Activated CD8-positive, alpha-beta memory T cell treated with anti-CD3 and anti-CD28 coated beads for 4 hours (primary cell): ENCODE measurements at regions not wholly inside any gene's neighbourhood (a gene's known extent, or its start where the extent isn't known, plus 50 kb on each side); places are given as distances from the start of the nearest gene placed in this dataset.
"Not testable (repeated sequence)": the region's sequence is repeated elsewhere in the genome, so short reads cannot be mapped to it uniquely, and the experiment has no call there.

Source experiments
- DNase-seq, 2 donors: peaks; one replicate each; pipeline ENCODE4 v3.0.0-alpha.2; 2020; ENCODE audit warnings: low read depth in 2 of 2

- DNase-seq = no peak
Measured at GRCh38 chr6:168369786-168370185, 50.2 kb upstream of the DACT2 start.

DNA sequence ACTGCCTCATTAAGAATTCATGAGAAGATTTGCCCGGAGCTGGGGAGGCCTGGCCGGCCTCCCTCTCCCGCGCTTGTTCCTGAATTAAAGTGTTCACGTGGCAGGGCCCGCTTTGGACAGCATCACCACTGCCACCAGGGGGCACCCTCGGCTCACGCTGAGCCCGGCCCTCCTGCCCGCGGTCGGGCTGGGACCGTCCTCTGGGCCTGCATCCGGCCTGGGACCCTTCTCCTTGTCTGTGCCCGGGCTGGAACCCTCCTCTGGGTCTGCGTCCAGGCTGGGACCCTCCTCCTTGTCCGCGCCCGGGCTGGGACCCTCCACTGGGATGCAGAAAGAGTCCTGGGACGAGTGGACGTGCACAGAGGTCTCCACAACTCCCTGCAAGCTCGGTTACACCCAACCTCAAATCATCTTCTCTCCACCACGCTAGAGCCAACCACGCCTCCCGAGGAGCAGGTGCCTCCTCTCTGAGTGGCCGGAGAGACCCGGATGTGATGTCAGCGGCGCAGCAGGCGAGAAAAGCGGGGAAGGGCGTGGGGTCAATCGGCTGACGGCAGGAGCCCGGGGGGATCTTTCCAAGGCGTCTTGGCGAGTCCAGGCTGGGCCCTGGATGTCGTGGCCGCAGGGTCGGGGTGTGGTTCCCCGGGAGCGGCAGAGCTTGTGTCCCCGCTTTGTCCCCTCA lies 50.9 kb upstream of the DACT2 start:
- peak; percentile 14 to 23 for DNase-seq

DNA sequence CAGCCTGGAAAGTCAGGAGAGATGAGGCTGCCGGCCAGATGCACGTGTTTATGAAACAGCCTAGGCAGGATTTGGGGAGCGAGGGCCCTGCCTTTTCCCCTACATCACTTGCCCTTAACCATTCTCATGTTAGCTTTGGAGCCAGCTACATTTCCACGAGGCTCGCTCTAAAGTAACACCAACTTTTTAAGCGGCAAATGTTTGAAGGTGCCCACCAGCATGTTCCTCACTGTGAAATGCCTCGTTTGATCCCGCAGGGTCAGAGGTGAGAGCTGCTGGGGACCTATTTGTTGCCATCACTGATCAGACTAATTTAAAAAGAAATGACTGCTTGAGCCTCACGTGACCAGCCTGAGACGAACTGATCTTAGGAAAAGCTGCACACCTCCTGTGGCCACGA lies 51.6 kb upstream of the DACT2 start:
- DNase-seq = no peak

- DNase-seq = no peak
Measured at GRCh38 chr6:168371618-168371980, 52.0 kb upstream of the DACT2 start.

- no peak for DNase-seq
Measured at GRCh38 chr6:168371981-168372711, 52.6 kb upstream of the DACT2 start.

DNA sequence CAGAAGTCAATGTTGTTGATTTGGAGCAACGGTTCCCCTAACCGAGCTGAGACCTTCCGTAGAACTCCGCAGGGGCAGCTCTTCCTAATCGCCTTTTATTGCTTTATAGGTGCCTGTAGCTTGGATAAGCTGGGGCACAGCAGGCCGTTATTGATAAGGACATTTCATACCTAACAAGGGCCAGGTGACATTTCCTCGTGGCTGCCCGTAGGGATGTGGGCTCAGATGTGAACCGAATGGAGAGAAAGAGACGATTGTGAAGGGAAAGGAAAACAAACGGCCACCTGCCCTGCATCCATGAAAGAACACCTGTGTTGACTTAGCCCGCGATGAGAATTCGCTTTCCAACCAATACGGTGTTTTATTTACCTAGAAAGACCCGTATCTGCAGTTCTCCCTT lies 53.3 kb upstream of the DACT2 start:
- DNase-seq = no peak

DNA sequence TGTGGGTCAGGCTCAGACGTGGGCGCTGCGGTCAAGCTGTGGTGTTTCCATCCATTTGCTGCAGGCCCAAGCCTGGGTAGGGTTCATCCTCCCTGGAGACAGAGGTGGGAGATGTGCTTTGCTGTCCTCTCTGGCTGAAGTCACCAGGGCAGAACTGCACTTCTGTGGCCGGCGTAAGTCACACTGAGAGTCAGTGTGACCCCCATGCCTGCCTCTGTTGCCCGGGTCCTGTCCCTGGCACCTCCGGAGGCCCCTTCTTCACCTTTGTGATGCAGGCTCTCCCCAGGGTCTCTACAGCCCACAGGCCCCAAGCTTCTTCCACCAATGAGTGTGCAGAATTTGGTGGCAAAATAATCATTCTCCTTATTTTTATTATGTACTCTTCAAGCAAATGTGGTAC lies 53.8 kb upstream of the DACT2 start:
- DNase-seq = no peak

DNA sequence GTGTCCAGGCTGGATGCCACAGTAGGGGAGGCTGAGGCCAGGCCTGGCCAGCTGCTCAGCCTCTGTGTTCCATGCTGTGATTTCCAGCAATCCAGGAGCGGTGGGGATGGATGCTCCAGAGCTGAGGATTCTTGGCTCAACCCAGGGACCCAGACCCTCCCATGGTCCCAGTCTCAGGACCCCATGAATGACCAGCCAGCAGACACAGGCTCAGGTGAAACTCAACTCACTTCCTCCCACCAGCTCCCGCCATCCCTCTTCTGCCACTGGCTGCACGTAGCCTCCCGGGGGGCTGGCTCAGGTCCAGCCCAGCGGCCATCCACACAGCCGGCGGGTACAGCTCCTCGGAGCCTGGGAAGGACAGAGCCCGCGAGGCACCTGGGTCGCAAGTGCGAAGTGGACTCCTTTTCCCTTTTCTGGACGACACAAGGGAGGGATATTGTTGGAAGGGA lies 54.5 kb upstream of the DACT2 start:
- DNase-seq = no peak

DNA sequence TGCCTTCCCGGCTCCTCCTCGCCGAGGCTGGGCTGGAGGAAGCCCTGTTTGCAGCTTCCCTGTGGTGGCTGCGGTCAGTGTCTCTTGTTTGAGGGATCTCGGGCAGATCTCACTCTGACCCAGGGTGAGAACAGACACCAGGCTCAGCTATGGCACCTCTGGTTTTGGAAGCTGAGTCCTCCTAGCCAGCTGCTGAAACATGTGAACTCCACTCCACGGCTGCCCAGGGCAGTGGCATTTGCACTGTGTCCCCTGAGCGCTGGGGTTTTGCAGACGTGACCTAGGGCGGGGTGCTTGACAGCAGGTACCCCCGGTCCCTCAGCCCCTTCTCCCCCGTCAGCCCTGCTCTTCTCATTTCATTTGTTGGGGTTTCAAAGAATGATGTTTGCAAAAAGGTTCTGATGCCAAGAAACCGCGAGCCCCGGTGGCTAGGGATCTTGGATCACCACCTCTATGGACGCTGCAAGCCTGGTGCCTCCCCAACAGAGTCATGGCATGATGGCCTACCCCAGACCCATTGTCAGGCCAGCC lies 55.0 kb upstream of the DACT2 start:
- no peak for DNase-seq

GRCh38 chr6:168376120-168376519 lies 56.5 kb upstream of the DACT2 start:
- DNase-seq = no peak

- DNase-seq = no peak
Measured at GRCh38 chr6:168376811-168377483, 57.4 kb upstream of the DACT2 start.

- no peak for DNase-seq
Measured at GRCh38 chr6:168377484-168377855, 57.9 kb upstream of the DACT2 start.

DNA sequence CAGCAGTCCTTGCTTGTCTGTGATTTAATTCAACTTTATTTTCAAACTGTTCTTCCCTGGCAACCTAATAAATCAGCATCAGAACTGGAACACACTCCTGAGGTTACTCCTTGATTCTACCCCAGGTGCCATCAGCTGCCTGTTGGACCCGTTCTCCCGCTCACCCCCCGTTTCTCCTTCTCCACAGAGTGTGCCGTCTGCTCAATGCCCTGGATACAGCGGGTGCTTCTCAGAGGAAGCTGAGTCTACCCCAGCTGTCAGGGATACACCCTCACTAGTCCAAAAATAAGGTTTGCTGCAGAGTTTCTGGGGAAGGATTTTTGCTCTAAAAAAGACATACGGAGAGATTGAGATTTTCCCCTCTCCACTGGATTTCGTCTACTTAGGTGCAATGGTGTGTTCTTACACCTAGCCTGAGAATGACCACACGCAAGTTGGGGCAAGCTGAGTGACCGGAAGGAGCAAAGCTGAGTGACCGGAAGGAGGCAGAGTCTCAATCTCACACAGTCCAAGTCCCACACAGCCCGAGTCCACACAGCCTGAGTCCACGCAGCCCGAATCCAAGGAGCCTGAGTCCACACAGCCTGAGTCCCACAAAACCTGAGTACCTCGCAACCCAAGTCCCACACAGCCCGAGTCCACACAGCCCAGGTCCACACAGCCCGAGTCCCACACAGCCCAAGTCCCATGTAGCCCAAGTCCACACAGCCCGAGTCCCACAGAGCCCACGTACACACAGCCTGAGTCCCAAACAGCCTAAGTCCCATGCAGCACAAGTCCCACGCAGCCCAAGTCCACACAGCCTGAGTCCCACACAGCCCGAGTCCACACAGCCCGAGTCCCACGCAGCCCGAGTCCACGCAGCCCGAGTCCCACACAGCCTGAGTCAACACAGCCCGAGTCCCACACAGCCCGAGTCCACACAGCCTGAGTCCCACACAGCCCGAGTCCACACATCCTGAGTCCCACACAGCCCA lies 58.6 kb upstream of the DACT2 start:
- no peak for DNase-seq

DNA sequence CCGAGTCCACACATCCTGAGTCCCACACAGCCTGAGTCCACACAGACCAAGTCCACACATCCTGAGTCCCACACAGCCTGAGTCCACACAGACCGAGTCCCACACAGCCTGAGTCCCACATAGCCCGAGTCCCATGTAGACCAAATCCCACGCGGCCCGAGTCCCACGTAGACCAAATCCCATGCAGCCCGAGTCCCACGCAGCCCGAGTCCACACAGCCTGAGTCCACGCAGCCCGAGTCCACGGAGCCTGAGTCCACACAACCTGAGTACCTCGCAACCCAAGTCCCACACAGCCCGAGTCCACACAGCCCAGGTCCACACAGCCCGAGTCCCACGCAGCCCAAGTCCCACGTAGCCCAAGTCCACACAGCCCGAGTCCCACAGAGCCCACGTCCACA lies 60.0 kb upstream of the DACT2 start:
- DNase-seq = not testable (repeated sequence)

- DNase-seq = not testable (repeated sequence)
Measured at GRCh38 chr6:168380166-168380955, 60.6 kb upstream of the SMOC2 start.

DNA sequence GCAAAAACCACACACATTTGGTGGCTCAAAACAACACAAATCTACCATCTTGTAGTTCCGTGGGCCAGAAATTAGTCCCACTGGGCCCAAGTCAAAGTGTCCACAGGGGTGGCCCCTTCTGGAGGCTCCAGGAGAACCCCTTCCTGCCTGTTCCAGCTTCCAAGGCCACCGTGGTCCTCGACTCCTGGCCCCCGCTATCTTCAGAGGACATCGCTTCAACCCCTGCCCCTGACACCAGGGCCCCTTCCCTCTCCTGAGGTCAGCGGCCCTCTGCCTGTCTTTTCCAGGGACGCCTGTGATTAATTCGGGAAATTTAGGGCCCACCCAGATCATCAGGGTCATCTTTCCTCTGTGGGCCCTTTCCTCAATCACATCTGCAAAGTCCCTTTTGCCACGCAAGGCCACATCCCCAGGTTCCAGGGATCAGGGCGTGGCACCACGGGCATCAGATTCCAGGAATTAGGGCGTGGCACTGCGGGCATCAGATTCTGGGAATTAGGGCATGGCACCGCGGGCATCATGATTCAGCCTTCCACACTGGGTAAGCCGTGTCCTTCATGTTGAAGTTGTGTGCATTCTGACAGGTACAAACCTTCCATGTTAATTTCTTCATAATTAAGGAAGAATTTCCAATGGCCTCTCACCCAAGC lies 59.9 kb upstream of the SMOC2 start:
- DNase-seq = no peak

- no peak for DNase-seq
Measured at GRCh38 chr6:168381726-168382458, 59.1 kb upstream of the SMOC2 start.

DNA sequence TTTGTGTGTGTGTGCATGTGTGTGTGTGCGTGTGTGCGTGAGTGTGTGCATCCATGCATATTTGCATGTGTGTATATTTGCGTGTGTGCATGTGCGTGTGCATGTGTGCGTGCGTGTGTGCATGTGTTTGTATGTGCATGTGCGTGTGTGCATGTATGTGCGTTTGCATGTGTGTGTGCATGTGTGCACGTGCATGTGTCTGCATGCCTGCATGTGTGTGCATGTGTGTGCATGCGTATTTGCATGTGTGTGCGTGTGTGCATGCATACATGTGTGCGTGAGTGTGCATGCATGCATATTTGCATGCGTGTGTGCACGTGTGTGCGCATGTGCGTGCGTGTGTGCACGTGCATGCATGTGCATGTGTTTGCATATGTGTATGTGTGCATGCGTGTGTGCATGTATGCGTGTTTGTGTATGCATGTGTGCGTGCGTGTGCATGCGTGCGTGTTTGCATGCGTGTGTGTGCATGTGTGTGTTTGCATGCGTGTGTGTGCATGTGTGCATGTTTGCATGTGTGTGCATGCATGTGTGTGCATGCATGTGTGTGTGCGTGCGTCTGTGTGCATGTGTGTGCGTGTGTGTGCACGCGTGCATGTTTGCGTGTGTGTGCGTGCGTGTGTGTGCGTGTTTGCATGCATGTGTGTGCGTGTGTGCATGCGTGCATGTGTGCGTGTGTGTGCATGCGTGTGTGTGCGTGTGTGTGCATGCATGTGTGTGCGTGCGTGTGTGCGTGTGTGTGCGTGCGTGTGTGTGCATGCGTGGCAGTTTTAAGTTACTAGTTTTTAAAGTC lies 57.7 kb upstream of the SMOC2 start:
- no peak for DNase-seq
